ENCODE measurements at regions not wholly inside any gene's neighbourhood (a gene's known extent, or its start where the extent isn't known, plus 50 kb on each side); places are given as distances from the start of the nearest gene placed in this dataset.

DNA sequence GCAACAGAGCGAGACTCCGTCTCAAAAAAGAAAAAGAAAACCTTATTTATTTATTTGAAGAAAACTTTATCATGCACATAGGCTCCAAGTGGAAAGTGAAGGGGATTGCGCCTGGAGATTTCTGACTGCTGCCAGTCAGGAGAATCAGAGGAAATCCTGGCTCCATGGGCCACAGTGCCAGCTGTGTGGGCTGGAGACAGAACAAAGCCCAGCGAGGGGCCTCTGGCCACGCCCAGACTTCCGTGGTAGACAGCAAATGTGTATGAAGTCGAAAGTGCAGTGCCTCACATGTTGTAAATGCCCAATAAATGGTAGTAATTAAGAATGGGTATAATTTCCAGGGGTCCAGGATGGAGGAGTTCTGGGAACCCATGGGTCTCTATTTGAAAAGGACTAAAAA is 75.8 kb upstream of the WWC1 start:
- TF ChIP-seq, protein P1, sequence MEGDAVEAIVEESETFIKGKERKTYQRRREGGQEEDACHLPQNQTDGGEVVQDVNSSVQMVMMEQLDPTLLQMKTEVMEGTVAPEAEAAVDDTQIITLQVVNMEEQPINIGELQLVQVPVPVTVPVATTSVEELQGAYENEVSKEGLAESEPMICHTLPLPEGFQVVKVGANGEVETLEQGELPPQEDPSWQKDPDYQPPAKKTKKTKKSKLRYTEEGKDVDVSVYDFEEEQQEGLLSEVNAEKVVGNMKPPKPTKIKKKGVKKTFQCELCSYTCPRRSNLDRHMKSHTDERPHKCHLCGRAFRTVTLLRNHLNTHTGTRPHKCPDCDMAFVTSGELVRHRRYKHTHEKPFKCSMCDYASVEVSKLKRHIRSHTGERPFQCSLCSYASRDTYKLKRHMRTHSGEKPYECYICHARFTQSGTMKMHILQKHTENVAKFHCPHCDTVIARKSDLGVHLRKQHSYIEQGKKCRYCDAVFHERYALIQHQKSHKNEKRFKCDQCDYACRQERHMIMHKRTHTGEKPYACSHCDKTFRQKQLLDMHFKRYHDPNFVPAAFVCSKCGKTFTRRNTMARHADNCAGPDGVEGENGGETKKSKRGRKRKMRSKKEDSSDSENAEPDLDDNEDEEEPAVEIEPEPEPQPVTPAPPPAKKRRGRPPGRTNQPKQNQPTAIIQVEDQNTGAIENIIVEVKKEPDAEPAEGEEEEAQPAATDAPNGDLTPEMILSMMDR (IDR thresholded peaks at IDR 0.05), result no peak
- TF ChIP-seq POLR2A (IDR thresholded peaks at IDR 0.05) (no peak), POLR2AphosphoS5 (IDR thresholded peaks at IDR 0.05) (no peak)

Measured in transverse colon (tissue), 4 donors.